GM19035 (cell line): ENCODE measurements at regions not wholly inside any gene's neighbourhood (a gene's known extent, or its start where the extent isn't known, plus 50 kb on each side); places are given as distances from the start of the nearest gene placed in this dataset.
"Not testable (repeated sequence)": the region's sequence is repeated elsewhere in the genome, so short reads cannot be mapped to it uniquely, and the experiment has no call there.

Source experiments
- ATAC-seq: cut with Tn5 transposase; IDR thresholded peaks from one replicate; pipeline ENCODE4 v1.9.1; 2021; ENCODE audit not compliant: unreplicated experiment

DNA sequence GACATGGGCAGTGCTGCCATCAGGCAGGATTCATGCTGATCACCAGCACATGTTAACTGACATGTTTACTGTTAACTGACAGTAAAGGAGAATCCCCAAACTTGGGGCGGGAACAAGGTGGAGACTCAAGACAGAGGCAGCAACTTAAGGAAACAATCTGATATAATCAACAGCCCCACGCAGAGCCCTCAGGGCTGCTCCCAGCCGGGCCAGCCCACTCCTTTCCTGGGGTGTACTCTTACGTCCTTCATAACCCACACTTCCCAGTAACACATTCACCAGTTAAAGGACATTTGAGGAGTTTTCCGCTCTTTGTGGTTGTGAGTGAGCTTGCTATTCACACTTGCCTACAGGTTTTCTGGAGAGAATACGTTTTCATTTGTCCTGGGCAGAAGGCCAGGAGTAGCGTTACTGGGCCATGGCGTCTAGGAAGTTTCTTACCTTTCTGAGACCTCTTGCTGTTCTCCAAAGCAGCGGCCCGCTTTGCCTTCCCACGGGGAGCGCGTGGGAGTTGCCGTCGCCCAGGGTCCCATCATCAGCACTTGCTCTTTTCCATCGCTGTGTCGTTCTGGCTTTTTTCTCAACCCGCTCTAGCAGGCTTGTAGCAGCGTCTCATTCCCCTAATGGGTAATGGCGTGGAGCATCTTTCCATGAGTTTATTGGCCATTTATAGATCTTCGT, 56.4 kb downstream of the FOXF2 start:
- ATAC-seq, result no peak

DNA sequence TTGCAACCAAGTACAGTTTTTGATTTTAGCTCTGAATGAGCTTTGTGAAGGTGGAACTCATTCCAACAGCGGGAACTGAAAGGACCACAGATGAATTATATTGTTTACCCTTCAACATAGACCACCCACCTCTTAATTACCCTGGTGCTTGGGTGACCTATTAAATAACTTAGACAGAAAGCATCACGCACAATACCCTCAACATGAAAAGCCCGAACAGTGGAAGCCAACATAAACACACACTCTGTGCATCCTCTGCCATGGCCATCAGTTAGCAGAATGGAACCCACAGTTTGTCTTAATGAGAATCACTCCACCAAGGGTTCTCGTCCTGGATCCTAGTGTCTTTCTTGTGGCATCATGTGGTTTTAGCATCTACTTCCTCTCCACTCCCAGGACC, 60.5 kb downstream of the FOXF2 start:
- ATAC-seq, result no peak

DNA sequence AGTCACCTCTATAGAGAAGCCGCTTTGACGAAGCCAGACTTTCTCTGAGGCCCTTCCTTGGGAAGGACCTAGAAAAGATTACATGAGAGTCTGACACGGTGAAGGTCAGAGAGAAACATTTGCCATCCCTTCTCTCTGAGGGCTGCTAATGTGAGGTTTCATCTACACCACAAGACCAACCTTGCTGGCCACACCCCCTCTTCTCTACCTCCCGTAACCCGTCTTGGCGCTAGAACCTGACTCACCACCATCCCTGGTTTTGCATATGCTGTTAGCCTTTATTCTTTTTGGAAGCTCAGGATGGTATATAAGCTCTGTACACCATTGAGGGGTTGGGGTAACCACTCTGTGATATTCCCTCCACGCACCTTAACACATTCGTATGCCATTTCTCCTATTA, 63.6 kb downstream of the FOXF2 start:
- ATAC-seq, result no peak

DNA sequence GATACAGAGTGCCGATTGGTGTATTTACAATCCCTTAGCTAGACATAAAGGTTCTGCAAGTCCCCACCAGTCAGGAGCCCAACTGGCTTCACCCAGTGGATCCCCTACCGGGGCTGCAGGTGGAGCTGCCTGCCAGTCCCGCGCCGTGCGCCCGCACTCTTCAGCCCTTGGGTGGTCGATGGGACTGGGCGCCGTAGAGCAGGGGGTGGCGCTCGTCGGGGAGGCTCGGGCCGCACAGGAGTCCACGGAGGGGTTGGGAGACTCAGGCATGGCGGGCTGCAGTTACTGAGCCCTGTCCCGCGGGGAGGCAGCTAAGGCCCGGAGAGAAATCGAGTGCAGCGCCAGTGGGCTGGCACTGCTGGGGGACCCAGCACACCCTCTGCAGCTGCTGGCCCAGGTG, 67.4 kb downstream of the FOXF2 start:
- ATAC-seq, result not testable (repeated sequence)

DNA sequence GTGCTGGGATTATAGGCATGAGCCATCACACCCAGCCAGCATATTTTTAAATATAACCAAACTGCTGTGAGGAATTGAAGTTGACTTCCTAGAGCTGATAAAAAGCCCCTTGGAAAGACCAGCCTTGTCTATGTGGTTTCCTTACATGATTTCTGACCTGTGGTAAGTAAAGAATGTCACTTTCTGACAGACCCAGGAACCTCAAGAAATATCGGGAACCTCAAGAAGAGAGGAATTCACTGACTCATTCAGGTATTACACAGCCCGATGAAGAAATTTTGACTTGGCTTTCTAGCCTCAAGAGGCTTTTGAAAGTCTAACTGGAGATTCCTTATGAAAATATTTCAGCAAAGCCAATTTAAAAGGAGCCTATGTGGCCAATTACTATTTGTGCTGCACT, 71.8 kb downstream of the FOXF2 start:
- no peak for ATAC-seq

DNA sequence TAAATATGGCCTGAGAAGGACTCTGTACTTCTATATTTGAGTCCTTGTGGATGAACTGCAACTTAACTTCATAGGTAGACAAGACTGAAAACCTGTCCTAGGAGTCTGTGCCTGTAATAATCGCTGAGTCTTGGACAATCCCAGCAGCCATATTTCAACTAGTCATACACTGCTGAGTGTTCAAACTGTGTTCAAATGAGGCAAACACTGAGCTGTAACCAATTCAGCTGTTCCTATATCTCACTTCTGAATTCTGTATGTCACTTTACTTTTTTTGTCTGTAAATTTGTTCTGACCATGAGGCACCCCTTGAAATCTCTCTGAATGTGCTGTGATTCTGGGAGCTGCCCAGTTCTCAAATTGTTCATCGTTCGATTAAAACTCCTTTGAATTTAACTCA, 72.4 kb downstream of the FOXF2 start:
- ATAC-seq, result no peak

DNA sequence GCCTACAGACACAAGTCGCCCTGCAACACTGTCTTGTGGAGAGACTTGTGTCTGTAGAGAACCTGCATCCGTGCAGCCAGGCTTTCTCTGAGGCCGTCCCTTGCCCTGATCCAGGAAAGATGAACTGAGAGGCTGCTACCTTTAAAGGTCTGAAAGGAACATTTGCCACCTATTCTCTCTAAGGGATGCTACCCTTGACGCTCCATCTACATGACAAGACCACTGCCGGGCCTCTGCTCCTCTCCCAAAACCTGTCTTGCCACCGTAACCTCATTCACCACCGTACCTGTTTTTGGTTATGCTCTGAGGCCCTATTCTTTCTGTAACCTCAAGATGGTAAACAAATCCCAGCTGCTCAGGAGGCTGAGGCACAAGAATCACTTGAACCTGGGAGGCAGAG, 73.9 kb downstream of the FOXF2 start:
- ATAC-seq, result no peak

DNA sequence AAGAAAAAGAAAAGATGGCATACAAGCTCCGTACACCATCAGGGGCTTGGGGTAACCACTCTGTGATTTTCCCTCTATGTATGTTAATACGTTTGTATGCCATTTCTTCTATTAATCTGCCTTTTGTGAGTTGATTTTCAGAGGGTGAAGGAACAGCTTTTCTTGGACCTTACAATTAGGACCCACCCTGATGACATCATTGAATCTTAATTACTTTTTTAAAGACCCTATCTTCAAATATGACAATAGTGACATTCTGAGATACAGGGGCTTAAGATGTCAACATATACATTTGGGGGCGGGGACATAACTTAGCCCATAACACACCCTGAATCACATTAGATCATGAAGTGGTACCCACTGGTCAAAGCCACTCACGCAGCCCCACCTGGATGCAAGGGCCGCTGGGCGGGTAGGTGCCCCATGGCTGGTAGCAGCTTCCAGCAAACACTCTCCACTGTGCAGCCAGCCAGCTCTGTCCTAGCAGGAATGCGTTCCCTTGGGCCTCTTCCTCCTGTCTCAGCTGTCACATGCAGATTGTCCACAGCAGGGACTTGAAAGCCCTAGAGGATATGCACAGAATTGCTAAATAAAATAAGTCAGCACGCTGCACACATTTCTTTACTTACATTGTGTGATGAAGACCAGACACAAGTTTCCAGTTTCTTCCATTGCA, 74.5 kb downstream of the FOXF2 start:
- ATAC-seq, result no peak

DNA sequence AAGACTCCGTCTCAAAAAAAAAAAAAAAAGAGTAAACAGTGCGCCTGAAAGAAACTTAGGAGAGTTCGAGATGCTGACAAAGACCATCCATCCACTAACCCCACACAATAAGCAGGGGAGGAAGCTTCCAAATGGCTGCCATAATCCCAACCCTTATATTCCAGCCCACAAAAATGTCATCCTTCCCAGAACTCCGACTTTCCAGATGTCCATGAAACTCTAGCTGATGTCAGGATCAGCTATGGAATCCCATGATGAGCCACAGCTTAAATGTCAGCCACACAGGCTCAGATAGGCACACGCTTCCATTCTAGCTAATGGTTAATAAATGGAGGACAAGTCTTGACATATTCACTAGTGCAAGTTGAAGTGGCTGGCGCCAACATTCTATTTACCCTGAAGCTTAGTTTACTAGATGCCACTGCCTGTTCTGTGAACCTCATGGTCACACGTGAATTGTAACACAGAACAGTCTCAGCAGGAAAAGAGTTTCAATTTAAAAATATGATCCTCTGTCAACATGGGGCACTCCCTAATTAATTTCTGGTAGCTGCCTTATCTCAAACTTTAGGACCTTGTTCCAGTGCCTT, 75.5 kb downstream of the FOXF2 start:
- no peak for ATAC-seq

DNA sequence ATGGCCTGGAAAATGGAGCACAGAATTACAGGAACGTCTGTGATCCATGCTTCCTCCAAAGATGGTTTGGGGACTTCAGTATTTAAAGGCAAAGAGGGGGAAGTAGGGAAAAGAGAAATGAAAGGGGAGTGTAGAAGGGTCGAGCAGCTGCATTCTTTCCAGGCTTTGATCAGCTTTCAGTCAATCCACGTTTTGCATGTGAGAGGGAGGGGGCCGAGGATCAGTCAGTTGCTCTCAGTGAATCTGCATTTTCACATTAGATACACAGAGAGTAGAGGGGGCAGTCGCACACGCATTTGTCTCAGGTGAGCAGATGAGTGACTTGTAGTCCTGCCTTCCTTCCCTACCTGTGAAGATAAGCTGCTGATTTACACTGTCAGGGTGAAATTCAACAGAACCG, 78.8 kb downstream of the FOXF2 start:
- no peak for ATAC-seq

DNA sequence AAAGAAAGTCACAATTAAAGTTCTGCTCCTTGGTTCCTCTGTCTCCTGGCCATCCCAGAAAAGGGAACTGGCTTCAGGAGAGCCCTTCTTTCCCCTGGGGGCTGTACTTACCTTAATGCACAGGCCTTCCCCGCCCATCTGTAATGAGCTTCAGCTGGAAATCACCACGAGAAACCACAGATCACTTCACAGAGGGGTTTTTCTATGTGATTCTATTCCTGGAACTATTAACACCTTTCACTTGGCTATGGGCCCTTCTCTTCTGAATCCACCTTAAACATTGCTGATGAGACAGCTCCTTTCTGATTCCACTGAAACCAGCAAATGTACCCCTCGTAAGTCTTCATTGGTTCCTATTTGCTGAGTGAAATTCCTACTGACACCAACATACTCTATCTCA, 80.7 kb downstream of the FOXF2 start:
- no peak for ATAC-seq

DNA sequence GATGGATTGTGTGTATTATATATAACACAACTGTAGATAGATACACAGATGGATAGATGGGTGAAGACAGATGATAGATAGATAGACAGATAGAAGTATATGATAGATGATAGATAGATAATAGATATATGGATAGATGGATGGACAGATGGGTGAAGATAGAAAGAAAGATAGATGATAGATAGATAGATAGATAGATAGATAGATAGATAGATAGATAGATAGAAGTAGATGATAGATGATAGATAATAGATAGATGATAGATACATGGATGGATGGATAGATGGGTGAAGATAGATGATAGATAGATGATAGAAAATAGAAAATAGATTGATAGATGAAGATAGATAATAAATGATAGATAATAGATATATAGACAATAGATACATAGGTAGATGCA, 83.3 kb downstream of the FOXF2 start:
- ATAC-seq, result no peak

DNA sequence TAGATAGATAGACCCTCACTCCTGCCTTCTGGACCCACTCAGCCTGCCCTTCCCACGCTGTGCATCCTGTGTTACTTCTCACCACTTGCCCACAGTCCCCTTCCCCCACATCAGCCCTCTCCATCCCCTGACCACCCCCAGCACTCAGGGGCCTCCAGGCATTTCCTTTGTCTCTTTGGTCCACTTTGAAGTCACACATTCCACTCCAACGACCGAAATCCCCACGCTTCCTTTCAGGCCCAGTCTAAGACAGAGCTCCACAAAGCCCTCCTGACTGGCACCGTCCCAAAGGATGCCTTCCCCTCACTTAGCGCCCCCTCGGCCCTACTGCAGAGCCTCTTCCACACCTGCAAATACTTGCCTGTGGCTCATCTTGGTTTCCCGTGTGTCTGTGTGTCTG, 83.8 kb downstream of the FOXF2 start:
- ATAC-seq, result no peak

DNA sequence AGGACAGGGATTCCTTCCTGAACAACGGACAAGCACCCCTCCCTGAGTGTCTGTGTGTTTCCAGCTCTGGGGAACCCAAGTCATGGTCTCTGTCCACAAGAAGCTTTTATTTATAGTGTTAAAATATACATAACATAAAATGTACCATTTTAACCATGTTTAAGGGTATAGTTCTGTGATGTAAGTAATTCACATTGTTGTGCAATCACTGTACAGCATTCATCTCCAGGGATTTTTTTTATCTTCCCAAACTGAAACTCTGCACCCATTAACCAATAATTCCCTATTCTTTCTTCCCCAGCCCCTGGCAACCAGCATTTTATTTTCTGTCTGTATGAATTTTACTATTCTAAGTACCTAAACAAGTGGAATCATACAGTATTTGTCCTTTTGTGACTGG, 84.2 kb downstream of the FOXF2 start:
- no peak for ATAC-seq

DNA sequence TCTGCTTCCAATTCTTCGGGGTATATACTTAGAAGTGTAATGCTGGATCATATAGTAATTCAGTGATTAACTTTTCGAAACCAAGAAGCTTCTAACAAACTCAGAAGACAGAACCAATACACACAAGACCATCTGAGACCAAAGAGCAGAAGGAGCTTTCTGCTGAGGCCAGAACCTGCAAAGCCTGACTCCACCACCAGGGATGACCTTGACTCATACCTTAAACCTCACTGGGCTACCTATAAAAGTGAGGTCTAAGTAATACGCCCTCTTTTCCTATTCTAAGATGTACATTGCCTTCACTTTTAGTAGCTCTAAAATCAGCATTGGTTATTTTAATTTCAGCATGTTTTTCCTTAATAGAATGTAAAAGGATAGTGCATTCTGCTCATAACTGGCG, 84.8 kb downstream of the FOXF2 start:
- ATAC-seq, result no peak

DNA sequence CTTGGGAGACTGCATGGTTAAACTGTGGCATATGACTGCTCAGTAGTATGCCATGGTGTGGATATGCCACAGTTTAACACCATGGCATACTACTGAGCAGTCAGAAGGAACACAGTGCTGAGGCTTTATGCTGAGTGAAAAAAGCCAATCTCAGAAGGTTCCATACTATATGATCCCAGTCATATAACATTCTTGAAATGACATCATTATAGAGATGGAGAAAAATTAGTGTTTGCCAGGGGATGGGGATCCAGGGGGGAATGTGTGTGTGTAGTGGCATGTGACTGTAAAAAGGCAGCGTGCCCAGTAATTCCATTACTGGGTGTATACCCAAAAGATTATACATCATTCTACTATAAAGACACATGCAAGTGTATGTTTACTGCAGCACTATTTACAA, 85.8 kb downstream of the FOXF2 start:
- ATAC-seq, result no peak

DNA sequence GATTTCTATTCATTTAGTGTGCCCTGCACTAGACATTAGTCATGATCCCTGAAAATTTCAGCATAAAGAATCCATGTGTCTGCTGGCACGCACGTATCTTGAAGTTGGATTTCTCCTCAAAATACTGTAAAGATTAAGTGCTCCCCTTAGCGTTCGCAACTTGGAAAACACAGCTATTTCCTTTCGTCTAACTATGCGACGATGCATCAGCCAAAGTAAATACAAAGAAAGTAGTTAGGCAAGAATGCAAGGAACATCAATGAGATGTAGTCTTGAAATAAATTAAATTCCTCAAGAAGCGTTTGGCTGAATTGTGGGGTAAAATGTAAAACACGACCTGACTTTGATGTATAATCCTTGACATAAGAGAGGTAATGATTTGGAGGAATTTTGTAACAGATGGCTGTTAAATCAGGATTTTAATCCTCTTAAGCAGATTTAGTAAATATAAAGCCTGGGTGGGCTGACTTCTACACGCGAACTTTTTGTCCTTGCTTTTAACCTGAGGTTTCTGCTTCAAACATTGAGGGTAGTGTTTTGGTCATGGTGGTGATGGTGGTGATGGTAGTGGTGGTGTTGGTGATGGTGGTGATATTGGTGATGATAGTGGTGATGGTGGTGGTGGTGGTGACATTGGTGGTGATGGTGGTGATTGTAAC, 88.2 kb downstream of the FOXF2 start:
- ATAC-seq, result no peak

DNA sequence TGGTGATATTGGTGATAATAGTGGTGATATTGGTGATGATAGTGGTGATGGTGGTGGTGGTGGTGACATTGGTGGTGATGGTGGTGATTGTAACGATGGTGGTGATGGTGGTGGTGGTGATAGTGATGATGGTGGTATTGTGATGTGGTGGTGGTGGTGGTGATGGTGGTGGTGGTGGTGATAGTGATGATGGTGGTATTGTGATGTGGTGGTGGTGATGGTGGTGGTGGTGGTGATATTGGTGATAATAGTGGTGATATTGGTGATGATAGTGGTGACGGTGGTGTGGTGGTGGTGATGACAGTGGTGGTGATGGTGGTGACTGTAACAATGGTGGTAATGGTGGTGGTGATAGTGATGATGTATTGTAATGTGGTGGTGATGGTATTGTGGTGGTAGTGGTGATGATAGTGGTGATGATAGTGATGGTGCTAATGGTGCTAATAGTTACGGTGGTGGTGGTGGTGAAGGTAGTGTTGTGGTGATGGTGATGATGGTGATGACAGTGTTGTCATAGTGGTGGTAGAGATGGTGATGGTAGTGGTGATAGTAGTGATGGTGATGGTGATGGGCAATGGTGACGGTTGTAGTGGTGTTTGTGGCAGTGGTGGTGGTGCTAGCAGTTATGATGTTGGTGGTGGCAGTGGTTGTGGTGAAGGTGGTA, 88.9 kb downstream of the FOXF2 start:
- ATAC-seq, result not testable (repeated sequence)

DNA sequence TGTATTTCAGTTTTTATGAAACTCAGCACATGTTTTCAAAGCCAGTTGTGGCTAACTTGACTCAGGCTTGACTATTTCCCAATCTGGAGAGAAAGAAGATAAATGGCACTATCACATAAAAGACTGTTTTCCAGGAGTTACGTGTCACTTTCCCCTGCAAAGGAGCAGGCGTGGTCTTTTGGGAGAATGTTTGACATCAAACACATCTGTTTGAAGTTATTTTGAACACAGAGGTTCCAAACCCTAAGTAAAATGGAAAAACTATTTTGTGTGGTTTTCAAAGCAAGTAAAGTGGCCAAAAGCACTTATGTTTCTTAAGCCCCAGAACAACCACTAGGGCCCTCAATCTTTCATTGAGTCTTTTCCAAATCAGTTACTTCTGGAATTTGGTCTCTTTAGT, 89.7 kb downstream of the FOXF2 start:
- ATAC-seq, result no peak

DNA sequence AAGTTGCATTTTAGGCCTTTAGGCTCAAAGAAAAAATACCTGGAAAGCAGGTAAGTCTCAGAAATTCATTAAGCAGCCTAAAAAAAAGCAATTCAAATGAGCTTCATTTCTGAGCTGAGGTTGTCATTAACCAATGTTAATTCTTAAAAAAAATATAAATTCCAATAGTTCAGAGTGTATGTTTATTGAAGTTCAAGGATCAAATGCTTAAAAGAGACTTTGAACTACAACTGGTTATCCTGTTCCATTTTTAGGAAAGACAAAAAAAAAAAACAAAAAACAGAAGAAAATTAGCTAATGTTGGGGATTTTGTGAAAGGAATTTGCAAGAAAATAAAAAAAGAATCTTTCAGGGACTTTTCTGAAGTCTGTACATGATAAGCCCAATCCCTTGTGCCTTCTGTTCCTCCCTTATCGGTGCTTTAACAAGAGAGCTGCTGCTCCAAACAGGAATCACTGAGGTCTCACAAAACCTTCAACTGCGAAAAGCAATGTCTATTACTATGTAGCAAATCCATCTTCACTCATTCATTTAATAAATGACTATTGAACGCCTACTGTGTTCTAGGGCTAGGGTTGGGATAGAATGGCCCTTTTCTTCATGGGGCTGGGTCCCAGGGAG, 90.3 kb downstream of the FOXF2 start:
- ATAC-seq, result no peak

DNA sequence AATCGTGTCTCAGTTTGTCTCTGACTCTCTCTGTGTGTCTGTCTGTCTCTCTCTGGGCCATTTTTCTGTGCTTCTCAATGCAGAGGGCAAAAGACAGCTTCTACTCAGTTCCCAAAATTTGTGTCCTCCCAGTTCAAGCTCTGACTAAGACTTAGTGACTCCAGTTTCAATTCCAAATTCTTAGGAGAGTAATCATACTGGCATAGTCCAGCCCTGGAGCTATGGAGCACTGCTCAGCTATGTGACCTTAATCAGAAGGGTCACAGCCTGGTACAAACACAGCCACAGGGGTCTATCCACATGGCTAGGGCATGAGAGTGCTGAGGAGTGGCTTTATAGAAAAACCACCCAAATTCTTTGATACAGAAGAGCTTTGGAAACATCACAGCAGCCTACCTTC, 91.9 kb downstream of the FOXF2 start:
- no peak for ATAC-seq
